IMR-90 (cell line): ENCODE measurements at regions not wholly inside any gene's neighbourhood (a gene's known extent, or its start where the extent isn't known, plus 50 kb on each side); places are given as distances from the start of the nearest gene placed in this dataset.

ENCODE experiments used
- ATAC-seq: fragments of 200-7000 bp; cut with Tn5 transposase; 2 replicates; pipeline ENCODE4 v1.9.1; 2020; ENCODE audit warnings: low read depth, mild to moderate bottlenecking, moderate library complexity
- BruUV-seq: library from RNA; stranded (reverse); fragments of 400-500 nt; replicated peaks from 2 replicates; lab custom pipeline; 2021; lab: Mats Ljungman, UMichigan
- CTCF ChIA-PET: fragments of 300-600 bp; formaldehyde crosslinking; extraction: SDS; loops from one replicate; lab custom pipeline; 2021; ENCODE audit warnings: antibody characterized with exemption; lab: Yijun Ruan, JAX
- POLR2A ChIA-PET: fragments of 300-600 bp; sonication (Branson Sonifier 250); formaldehyde crosslinking; loops from one replicate; lab custom pipeline; 2022; ENCODE audit warnings: antibody characterized with exemption; ENCODE audit not compliant: unreplicated experiment; lab: Charles Lee
- DNase-seq: peaks from one replicate; pipeline ENCODE4 v3.0.0; 2013
- H2AFZ ChIP-seq: replicated peaks from 2 replicates; pipeline ENCODE3; 2013; ENCODE audit warnings: low read length, mild to moderate bottlenecking; ENCODE audit not compliant: poor library complexity
- H2AK5ac ChIP-seq: 2 replicates; pipeline ENCODE4 v1.6.1; 2013; ENCODE audit warnings: low read depth, low read length, inconsistent platforms
- H2AK9ac ChIP-seq: replicated peaks from 2 replicates; pipeline ENCODE3; 2013; ENCODE audit warnings: mild to moderate bottlenecking, low read depth, low read length, moderate library complexity; ENCODE audit not compliant: poor library complexity
- H2BK120ac ChIP-seq: 2 replicates; pipeline ENCODE4 v1.6.1; 2013; ENCODE audit warnings: low read depth, low read length, inconsistent platforms
- H2BK15ac ChIP-seq: 3 replicates; pipeline ENCODE4 v1.6.1; 2013; ENCODE audit warnings: low read depth, low read length, inconsistent platforms
- H2BK20ac ChIP-seq: 2 replicates; pipeline ENCODE4 v1.6.1; 2013; ENCODE audit warnings: low read depth, mild to moderate bottlenecking, inconsistent platforms, low read length, moderate library complexity
- H2BK5ac ChIP-seq: 2 replicates; pipeline ENCODE4 v1.6.1; 2013; ENCODE audit warnings: mild to moderate bottlenecking, low read depth, low read length, inconsistent platforms; ENCODE audit not compliant: poor library complexity, severe bottlenecking
- H3K14ac ChIP-seq: replicated peaks from 2 replicates; pipeline ENCODE4 v1.6.1; 2013; ENCODE audit warnings: low read depth, low read length, inconsistent platforms
- H3K18ac ChIP-seq: 2 replicates; pipeline ENCODE4 v1.6.1; 2013; ENCODE audit warnings: low read depth, low read length, control low read depth
- H3K23ac ChIP-seq: 2 replicates; pipeline ENCODE4 v1.6.1; 2013; ENCODE audit warnings: low read depth, low read length, inconsistent platforms
- H3K27ac ChIP-seq: 2 replicates; pipeline ENCODE4 v1.5.1; 2013; ENCODE audit warnings: mild to moderate bottlenecking, control low read depth, low read length; ENCODE audit not compliant: insufficient read depth
- H3K27me3 ChIP-seq: 2 replicates; pipeline ENCODE4 v1.6.1; 2013; ENCODE audit warnings: low read length; ENCODE audit not compliant: control insufficient read depth, insufficient read depth
- H3K36me3 ChIP-seq: 2 replicates; pipeline ENCODE4 v1.6.1; 2013; ENCODE audit warnings: low read length, mixed read lengths; ENCODE audit not compliant: control insufficient read depth, insufficient read depth
- H3K4ac ChIP-seq: 2 replicates; pipeline ENCODE4 v1.6.1; 2013; ENCODE audit warnings: low read depth, low read length, inconsistent platforms
- H3K4me1 ChIP-seq: 2 replicates; pipeline ENCODE4 v1.6.1; 2013; ENCODE audit warnings: low read length, mixed read lengths; ENCODE audit not compliant: control insufficient read depth, insufficient read depth
- H3K4me2 ChIP-seq: 2 replicates; pipeline ENCODE4 v1.6.1; 2013; ENCODE audit warnings: low read depth, mild to moderate bottlenecking, control low read depth, low read length, moderate library complexity
- H3K4me3 ChIP-seq: 2 replicates; pipeline ENCODE4 v1.5.1; 2013; ENCODE audit warnings: low read depth, mild to moderate bottlenecking, control low read depth, low read length, moderate library complexity; ENCODE audit not compliant: insufficient read depth
- H3K56ac ChIP-seq: 2 replicates; pipeline ENCODE4 v1.6.1; 2013; ENCODE audit warnings: low read length, inconsistent platforms; ENCODE audit not compliant: insufficient read depth; ENCODE audit errors: extremely low read depth
- H3K79me1 ChIP-seq, 2 experiments: 2 replicates each; pipeline ENCODE4 v1.6.1; 2013; ENCODE audit warnings: low read length in 2 of 2, inconsistent platforms in 1 of 2, low read depth in 1 of 2
- H3K9ac ChIP-seq: 2 replicates; pipeline ENCODE4 v1.6.1; 2013; ENCODE audit warnings: low read depth, low read length, control low read depth
- H3K9me1 ChIP-seq: 2 replicates; pipeline ENCODE4 v1.6.1; 2013; ENCODE audit warnings: low read length, inconsistent platforms; ENCODE audit not compliant: insufficient read depth
- H3K9me3 ChIP-seq: 2 replicates; pipeline ENCODE4 v1.6.1; 2013; ENCODE audit warnings: low read length; ENCODE audit not compliant: control insufficient read depth, insufficient read depth
- H4K20me1 ChIP-seq: 2 replicates; pipeline ENCODE4 v1.6.1; 2013; ENCODE audit warnings: low read length, inconsistent platforms; ENCODE audit not compliant: insufficient read depth
- H4K5ac ChIP-seq: 2 replicates; pipeline ENCODE4 v1.6.1; 2013; ENCODE audit warnings: mild to moderate bottlenecking, low read depth, low read length, control low read depth
- H4K8ac ChIP-seq, 2 experiments: 2 replicates each; pipeline ENCODE4 v1.6.1; 2013; ENCODE audit warnings: low read depth in 2 of 2, low read length in 2 of 2, control low read depth in 1 of 2, inconsistent platforms in 1 of 2
- H4K91ac ChIP-seq: 2 replicates; pipeline ENCODE4 v1.6.1; 2013; ENCODE audit warnings: low read depth, low read length, inconsistent platforms; ENCODE audit not compliant: insufficient read depth
- BHLHE40 ChIP-seq: fragments of 150-350 bp; IDR thresholded peaks from 2 replicates; pipeline ENCODE4 v1.6.1; 2016; ENCODE audit warnings: mild to moderate bottlenecking, low read depth, low read length
- CEBPB ChIP-seq: IDR thresholded peaks from 2 replicates; pipeline ENCODE4 v1.6.1; 2012; ENCODE audit warnings: low read depth, low read length, improper control_type of control experiment
- CHD1 ChIP-seq: IDR thresholded peaks from 2 replicates; pipeline ENCODE4 v1.6.1; 2012; ENCODE audit warnings: low read depth, low read length, improper control_type of control experiment
- MAFK ChIP-seq: IDR thresholded peaks from 2 replicates; pipeline ENCODE4 v1.6.1; 2012; ENCODE audit warnings: low read depth, low read length, improper control_type of control experiment
- MAZ ChIP-seq: IDR thresholded peaks from 2 replicates; pipeline ENCODE4 v1.6.1; 2012; ENCODE audit warnings: low read depth, mild to moderate bottlenecking, low read length, improper control_type of control experiment, moderate library complexity, borderline replicate concordance
- MXI1 ChIP-seq: IDR thresholded peaks from 2 replicates; pipeline ENCODE4 v1.6.1; 2012; ENCODE audit warnings: low read depth, mild to moderate bottlenecking, low read length, moderate library complexity, borderline replicate concordance
- NFE2L2 ChIP-seq: fragments of 150-350 bp; IDR thresholded peaks from 2 replicates; pipeline ENCODE4 v1.6.1; 2016; ENCODE audit warnings: low read depth, mild to moderate bottlenecking, low read length
- POLR2A ChIP-seq: IDR thresholded peaks from 2 replicates; pipeline ENCODE4 v1.6.1; 2012; ENCODE audit warnings: mild to moderate bottlenecking, low read depth, low read length
- RCOR1 ChIP-seq: IDR thresholded peaks from 2 replicates; pipeline ENCODE4 v1.6.1; 2012; ENCODE audit warnings: mild to moderate bottlenecking, low read length, improper control_type of control experiment; ENCODE audit not compliant: insufficient replicate concordance
- RFX5 ChIP-seq: IDR thresholded peaks from 2 replicates; pipeline ENCODE4 v1.8.0; 2012; ENCODE audit warnings: low read depth, mild to moderate bottlenecking, low read length, moderate library complexity
- SMC3 ChIP-seq: fragments of 150-350 bp; IDR thresholded peaks from 2 replicates; pipeline ENCODE4 v1.6.1; 2016; ENCODE audit warnings: low read depth, mild to moderate bottlenecking, antibody characterized with exemption, low read length, moderate library complexity
- WGBS, 2 experiments: methylation state at CpG; one replicate each; pipeline versions ENCODE4 v1.1.5 to v1.1.7; 2013; ENCODE audit warnings: missing lambda C conversion rate in 2 of 2; ENCODE audit not compliant: insufficient read length in 1 of 2; ENCODE audit errors: extremely low coverage in 2 of 2; 5-methylcytosine and 5-hydroxymethylcytosine counted together
- dilution Hi-C: fragments of 300-500 bp; cut with HindIII; formaldehyde crosslinking; loops from one replicate; pipeline ENCODE4 v1.14.3; 2018; ENCODE audit warnings: low sequenced_read_pairs; ENCODE audit not compliant: unreplicated experiment
- in situ Hi-C: fragments of 300-500 bp; cut with MboI; formaldehyde crosslinking; loops from 3 replicates; pipeline ENCODE4 v1.14.3; 2019; ENCODE audit warnings: low sequenced_read_pairs, inconsistent platforms, mixed read lengths
- intact Hi-C: fragments of 100-400 bp; cut with micrococcal nuclease; formaldehyde crosslinking; loops from 2 replicates; pipeline ENCODE4 v1.10.0; 2022
- TF ChIP-seq, protein P1 (sequence below): fragments of 150-350 bp; IDR thresholded peaks from 2 replicates; pipeline ENCODE4 v1.6.1; 2017; ENCODE audit warnings: mild to moderate bottlenecking, antibody characterized with exemption, low read length, low read depth
- TF ChIP-seq, protein P2 (sequence below): conservative IDR thresholded peaks from 2 replicates; pipeline ENCODE4 v1.5.1; 2012; ENCODE audit warnings: mild to moderate bottlenecking, low read depth, low read length, improper control_type of control experiment
- TF ChIP-seq, protein P3 (sequence below): fragments of 150-350 bp; IDR thresholded peaks from 2 replicates; pipeline ENCODE4 v1.6.1; 2016; ENCODE audit warnings: low read depth, mild to moderate bottlenecking, low read length, moderate library complexity, borderline replicate concordance

- CTCF ChIA-PET: interaction anchor here (0.7 kb wide), 1 partner anchor 19 kb away, joined by 3 read pairs; no protein-coding TSS in a partner anchor
- no peak overlapping the region for H4K91ac ChIP-seq
- H2BK20ac ChIP-seq: no peak overlapping the region
- H3K4me1 ChIP-seq: peaks cover 3% of the 10 kb centered on the region
- no peaks in the 10 kb centered on the region for H3K9me1 ChIP-seq
- no peaks in the 10 kb centered on the region; the same call in none of the 2 replicates for H3K27me3 ChIP-seq
- POLR2A ChIA-PET: no interaction called here
- H3K18ac ChIP-seq: no peak overlapping the region
- no peaks in the 10 kb centered on the region for H3K36me3 ChIP-seq
- H3K56ac ChIP-seq: no peak overlapping the region
- ATAC-seq (no peak), DNase-seq (no peak)
- intact Hi-C loops: no loop called here
- H3K9me3 ChIP-seq: no peaks in the 10 kb centered on the region
- WGBS, 2 experiments: no CpG with 5 or more reads among the region's 4 CpGs
- no peak overlapping the region for H3K4me3 ChIP-seq
- in situ Hi-C loops: no loop called here
- H4K5ac ChIP-seq: no peak overlapping the region
- no peak overlapping the region for H2AK9ac ChIP-seq
- no peak for TF ChIP-seq SMC3
- no peak for TF ChIP-seq RFX5
- TF ChIP-seq POLR2A: no peak
- no peak for TF ChIP-seq NFE2L2
- TF ChIP-seq, protein P1, sequence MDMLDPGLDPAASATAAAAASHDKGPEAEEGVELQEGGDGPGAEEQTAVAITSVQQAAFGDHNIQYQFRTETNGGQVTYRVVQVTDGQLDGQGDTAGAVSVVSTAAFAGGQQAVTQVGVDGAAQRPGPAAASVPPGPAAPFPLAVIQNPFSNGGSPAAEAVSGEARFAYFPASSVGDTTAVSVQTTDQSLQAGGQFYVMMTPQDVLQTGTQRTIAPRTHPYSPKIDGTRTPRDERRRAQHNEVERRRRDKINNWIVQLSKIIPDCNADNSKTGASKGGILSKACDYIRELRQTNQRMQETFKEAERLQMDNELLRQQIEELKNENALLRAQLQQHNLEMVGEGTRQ: no peak
- TF ChIP-seq CEBPB: no peak
- TF ChIP-seq MXI1: no peak
- TF ChIP-seq MAZ: no peak
- TF ChIP-seq, protein P2, sequence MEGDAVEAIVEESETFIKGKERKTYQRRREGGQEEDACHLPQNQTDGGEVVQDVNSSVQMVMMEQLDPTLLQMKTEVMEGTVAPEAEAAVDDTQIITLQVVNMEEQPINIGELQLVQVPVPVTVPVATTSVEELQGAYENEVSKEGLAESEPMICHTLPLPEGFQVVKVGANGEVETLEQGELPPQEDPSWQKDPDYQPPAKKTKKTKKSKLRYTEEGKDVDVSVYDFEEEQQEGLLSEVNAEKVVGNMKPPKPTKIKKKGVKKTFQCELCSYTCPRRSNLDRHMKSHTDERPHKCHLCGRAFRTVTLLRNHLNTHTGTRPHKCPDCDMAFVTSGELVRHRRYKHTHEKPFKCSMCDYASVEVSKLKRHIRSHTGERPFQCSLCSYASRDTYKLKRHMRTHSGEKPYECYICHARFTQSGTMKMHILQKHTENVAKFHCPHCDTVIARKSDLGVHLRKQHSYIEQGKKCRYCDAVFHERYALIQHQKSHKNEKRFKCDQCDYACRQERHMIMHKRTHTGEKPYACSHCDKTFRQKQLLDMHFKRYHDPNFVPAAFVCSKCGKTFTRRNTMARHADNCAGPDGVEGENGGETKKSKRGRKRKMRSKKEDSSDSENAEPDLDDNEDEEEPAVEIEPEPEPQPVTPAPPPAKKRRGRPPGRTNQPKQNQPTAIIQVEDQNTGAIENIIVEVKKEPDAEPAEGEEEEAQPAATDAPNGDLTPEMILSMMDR: no peak
- TF ChIP-seq CHD1: no peak
- TF ChIP-seq, protein P3, sequence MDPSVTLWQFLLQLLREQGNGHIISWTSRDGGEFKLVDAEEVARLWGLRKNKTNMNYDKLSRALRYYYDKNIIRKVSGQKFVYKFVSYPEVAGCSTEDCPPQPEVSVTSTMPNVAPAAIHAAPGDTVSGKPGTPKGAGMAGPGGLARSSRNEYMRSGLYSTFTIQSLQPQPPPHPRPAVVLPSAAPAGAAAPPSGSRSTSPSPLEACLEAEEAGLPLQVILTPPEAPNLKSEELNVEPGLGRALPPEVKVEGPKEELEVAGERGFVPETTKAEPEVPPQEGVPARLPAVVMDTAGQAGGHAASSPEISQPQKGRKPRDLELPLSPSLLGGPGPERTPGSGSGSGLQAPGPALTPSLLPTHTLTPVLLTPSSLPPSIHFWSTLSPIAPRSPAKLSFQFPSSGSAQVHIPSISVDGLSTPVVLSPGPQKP: no peak
- TF ChIP-seq MAFK: no peak
- TF ChIP-seq BHLHE40: no peak
- no peak for TF ChIP-seq RCOR1
- dilution Hi-C loops: no loop called here
- no peak overlapping the region for H3K14ac ChIP-seq
- no peak overlapping the region for H2AFZ ChIP-seq
- H4K8ac ChIP-seq: no peak overlapping the region
- H4K20me1 ChIP-seq: no peaks in the 10 kb centered on the region
- H3K9ac ChIP-seq: no peak overlapping the region
- H2BK5ac ChIP-seq: no peak overlapping the region
- no peak overlapping the region for H2BK15ac ChIP-seq
- H3K23ac ChIP-seq: no peak overlapping the region
- no peak overlapping the region for H3K4ac ChIP-seq
- H3K27ac ChIP-seq: no peak overlapping the region
- no peak overlapping the region for H2BK120ac ChIP-seq
- H3K79me1 ChIP-seq: no peaks in the 10 kb centered on the region
- BruUV-seq: no TSS peak
- H2AK5ac ChIP-seq: no peak overlapping the region
- H3K4me2 ChIP-seq: no peak overlapping the region
Observed at GRCh38 chr11:115722711-115723110, 218.5 kb upstream of the CADM1 start.
